Fibroblast of lung (primary cell): ENCODE measurements at regions not wholly inside any gene's neighbourhood (a gene's known extent, or its start where the extent isn't known, plus 50 kb on each side); places are given as distances from the start of the nearest gene placed in this dataset.

Source experiments
- EZH2 ChIP-seq: IDR thresholded peaks from 2 replicates; pipeline ENCODE4 v1.5.1; 2012; ENCODE audit warnings: low read length, control low read depth, mild to moderate bottlenecking; ENCODE audit errors: missing control alignments
- TF ChIP-seq, protein P1 (sequence below), 2 donors: IDR thresholded peaks in 1 of 2; conservative IDR thresholded peaks in 1 of 2; 1 replicate in 1 of 2; 2 replicates in 1 of 2; pipeline ENCODE4 v1.5.1; 2011 to 2012; ENCODE audit warnings: low read length in 2 of 2, control low read depth in 1 of 2, inconsistent platforms in 1 of 2, low read depth in 1 of 2, mild to moderate bottlenecking in 1 of 2

DNA sequence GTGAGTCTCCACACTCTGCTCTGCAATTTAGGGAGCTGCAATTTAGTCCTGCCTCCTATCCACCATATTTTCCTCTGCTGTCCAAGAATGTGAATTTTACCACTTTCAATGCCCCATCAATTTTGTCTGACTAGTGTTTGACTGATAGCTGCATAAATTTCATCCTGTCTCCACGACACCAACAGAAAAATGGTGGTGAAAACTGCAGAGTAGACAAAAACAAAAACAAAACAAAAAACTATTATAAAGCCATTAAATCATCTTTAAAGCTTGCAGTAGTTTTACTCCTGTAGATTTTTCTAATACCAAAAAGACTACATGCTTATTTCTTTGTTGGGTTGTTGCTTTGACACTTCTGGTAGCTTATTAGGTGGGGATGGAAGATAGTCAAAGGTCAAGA is 322.0 kb downstream of the PAX1 start:
- TF ChIP-seq, protein P1, sequence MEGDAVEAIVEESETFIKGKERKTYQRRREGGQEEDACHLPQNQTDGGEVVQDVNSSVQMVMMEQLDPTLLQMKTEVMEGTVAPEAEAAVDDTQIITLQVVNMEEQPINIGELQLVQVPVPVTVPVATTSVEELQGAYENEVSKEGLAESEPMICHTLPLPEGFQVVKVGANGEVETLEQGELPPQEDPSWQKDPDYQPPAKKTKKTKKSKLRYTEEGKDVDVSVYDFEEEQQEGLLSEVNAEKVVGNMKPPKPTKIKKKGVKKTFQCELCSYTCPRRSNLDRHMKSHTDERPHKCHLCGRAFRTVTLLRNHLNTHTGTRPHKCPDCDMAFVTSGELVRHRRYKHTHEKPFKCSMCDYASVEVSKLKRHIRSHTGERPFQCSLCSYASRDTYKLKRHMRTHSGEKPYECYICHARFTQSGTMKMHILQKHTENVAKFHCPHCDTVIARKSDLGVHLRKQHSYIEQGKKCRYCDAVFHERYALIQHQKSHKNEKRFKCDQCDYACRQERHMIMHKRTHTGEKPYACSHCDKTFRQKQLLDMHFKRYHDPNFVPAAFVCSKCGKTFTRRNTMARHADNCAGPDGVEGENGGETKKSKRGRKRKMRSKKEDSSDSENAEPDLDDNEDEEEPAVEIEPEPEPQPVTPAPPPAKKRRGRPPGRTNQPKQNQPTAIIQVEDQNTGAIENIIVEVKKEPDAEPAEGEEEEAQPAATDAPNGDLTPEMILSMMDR (conservative IDR thresholded peaks at IDR 0.05 in 1 of 2, IDR thresholded peaks at IDR 0.05 in 1 of 2; ENCODE audit: low read depth in 1 of 2, low read length in 2 of 2), result no peak
- no peak for TF ChIP-seq EZH2
